RCC 7860 (cell line): ENCODE measurements at regions not wholly inside any gene's neighbourhood (a gene's known extent, or its start where the extent isn't known, plus 50 kb on each side); places are given as distances from the start of the nearest gene placed in this dataset.
A peak's percentile ranks its signal among the peaks of the same experiment; 100 is the strongest.

Source experiments
- DNase-seq: peaks from one replicate; pipeline ENCODE4 v3.0.0-alpha.2; 2015; ENCODE audit warnings: low spot score
- FAIRE-seq: peaks from 2 replicates; lab custom pipeline; 2012; peaks lifted over from hg19 to GRCh38; lab: Jason Lieb, UNC

DNA sequence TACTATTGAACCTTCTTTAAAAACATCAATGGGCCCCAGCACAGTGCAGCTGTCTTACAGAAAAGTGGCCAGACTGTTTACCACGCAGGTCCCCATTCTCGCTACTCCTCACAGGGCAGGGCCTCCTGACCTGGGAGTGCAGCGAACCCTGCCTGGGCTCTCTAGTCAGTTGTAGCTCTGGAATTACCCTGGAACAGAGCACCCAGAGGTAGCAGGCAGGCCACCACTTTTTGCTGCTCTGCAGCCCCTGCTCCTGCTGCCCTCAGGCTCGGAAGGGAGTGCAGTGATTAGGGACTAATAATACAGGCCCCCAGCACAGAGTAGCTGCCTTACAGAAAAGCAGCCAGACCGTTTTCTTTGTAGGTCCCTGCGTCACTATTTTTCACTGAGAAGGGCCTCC, 1563.0 kb downstream of the SUCLG1 start:
- FAIRE-seq (no peak), DNase-seq (no peak)

DNA sequence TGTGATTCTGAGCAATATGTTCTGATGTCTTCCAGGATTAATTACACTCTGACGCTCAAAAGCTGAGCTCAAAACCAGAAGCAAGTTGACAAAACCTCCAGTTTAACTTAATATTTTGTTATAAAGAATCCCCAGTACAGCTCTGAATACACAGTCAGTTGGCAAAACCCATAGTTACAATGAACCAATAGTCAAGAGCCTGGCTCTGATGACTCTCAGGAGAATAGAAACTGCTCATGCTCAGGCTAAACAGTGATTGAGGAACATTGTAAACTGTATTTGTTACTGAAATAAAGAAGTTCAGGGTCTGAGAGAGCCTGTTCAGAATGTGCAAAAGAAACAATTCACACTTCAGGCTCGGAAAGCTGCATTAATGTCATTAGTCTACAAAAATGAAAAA, 1565.9 kb downstream of the SUCLG1 start:
- no peak for DNase-seq
- no peak for FAIRE-seq

DNA sequence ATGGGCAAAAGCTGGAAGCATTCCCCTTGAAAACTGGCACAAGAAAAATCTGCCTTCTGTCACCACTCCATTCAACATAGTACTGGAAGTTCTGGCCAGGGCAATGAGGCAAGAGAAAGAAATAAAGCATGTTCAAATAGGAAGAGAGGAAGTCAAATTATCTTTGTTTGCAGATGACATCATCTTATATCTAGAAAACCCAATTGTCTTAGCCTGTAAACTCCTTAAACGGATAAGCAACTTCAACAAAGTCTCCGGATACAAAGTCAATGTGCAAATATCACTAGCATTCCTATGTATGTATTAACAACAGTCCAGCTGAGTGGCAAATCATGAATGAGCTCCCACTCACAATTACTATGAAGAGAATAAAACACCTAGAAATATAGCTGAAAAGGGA, 1579.3 kb downstream of the SUCLG1 start:
- DNase-seq (no peak), FAIRE-seq (no peak)

DNA sequence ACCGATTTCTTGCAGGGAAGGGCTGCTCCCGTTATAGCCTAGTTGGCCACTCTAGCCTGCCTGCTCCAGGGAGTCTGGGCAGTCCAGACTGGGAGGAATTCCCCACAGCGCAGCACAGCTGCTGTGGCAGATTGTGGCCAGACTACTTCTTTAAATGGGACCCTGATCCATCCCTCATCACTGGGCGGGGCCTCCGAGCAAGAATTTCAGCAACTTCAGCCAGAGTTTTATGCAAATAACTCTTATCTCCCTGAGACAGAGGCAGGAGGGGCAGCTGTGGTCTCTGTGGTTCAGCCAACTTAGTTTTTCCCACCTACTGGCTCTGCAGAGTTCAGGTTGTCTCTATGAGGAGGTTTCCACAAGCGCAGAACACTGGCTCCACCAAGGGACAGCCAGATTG, 1583.2 kb downstream of the SUCLG1 start:
- FAIRE-seq: no peak
- no peak for DNase-seq

DNA sequence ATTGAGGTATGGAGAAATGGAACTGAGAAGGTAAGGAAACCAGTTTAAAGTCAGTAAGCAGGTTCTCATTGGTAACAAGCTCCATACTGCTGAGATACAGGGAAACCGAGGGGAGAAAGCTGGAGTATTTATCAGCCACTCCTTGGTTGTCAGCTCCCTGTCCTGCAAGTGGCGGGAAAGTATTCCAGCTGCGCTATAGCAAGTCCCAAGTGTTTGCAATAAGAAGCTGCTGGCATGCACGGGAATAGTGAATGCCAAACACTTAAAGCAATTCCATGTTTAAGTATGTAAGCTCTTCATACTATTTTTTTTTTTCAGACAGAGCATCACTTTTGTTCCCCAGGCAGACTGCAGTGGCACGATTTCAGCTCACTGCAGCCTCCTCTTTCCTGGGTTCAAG, 1601.1 kb downstream of the SUCLG1 start:
- no peak for DNase-seq
- no peak for FAIRE-seq

DNA sequence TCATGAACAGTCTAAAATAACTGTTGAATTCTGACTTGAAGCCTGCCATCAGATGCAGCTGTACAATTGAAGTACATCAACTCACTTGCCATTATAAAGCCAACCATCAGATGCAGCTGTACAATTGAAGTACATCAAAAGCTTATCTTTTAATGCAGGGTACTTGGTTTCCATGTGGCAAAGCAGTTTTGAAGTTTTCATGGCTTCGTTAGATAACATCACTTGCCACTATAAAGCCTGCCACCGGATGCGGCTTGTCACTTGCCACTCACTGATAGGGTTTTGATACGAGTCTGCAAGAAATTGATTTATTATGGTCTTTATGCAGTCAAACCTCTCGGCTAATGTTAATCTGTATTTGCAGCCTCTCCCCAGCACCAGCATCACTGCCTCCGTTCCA, 1605.8 kb downstream of the SUCLG1 start:
- FAIRE-seq: no peak
- no peak for DNase-seq

DNA sequence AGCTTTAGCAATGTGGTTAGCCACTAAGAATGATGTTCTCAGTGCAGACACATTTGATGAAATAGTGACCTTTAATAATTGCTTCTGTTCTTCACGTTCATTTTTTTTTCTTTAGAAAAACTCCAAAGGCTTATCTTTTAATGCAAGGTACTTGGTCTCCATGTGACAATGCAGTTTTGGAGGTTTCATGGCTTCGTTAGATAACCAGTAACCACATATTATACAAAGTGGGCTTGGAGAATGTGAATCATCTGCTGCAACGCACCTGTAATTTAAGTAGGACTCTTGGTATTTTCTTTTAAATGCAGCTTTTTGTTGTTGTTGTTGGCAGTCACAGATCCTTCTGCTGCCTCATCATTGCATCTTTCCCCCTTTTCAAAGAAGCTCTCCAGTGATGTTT, 1606.3 kb downstream of the SUCLG1 start:
- DNase-seq: no peak
- no peak for FAIRE-seq

DNA sequence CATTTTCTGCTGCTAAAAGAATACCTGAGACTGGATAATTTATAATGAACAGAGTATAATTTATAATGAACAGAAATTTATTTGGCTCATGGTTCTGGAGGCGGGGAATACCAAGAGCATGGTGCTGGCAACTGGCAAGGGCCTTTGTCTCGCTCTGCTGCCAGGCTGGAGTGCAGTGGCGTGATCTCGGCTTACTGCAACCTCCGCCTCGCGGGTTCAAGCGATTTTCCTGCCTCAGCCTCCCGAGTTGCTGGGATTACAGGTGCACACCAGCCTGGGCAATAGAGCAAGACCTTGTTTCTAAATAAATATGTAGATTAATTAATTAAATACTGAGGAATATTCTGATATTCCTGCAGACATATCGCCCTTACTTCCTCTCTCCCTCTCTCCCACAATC, 1610.8 kb downstream of the SUCLG1 start:
- FAIRE-seq: no peak
- no peak for DNase-seq

DNA sequence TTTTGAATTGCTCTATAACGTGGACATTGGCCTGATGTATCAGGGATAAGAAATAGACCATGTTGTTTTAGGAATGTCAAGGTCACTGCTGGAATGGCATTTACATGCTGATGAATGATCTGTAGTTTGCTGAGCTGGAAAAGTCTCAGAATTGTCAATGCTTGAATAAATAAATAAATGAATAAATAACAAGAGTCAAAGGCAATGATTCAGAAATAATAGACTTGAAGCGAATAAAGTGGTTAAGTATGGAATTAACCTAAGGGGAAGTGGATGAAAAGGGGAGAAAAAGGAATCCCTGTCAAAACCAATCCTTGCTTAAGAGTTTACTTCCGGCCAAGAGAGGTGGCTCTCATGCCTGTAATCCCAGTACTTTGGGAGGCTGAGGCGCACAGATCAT, 1620.0 kb downstream of the SUCLG1 start:
- DNase-seq (no peak), FAIRE-seq (no peak)

DNA sequence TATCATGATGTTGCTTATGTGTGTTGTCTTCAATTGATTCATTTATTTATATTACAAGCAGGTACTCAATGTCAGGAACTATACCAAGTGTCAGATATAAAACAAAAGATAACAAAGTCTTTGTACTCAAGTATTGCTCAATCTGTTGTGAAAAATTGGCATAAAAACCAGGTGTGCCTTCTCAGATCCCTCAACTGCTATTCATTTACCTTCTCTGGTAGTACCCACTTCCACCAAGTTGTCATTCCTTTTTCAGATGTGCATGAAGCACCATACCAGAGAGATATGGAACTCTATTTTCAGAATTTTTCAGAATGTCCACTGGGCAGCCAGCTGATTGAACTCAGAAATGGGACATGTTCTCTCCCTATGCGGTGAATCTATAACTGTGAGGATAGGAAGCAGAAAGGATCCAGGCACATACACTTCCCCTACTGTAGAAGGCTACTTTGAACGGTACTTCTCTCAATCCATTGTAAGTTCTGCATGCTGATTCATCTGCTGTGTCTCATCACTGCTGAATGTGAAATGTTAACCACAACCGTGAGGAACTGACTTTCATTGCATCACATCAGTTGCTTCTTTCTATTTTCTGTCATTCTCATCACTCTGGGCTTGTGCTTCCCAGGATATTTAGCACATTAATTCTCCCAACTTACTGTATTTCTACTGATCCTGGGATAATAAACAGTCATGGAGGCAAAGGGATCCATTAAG, 1621.3 kb downstream of the SUCLG1 start:
- DNase-seq (peak; percentile 83), FAIRE-seq (peak; percentile 95)

DNA sequence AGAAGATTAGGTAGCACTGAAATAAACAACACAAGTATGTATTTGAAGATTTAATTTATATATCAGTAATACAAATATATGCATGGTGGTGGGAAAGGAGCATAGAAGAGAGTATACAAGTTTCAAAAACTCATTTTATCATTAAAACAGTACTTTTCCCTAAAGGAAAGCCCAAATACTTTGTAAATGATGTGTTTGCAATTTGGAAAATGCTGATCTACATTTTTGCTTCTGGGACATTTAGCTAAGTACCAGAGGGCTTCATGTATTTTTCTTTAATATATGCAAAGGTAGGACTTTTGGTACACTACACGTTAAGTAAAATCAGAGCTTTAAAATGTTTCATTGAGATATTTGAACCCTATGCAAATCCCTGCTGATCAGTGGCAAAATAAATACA, 1624.2 kb downstream of the SUCLG1 start:
- no peak for FAIRE-seq

DNA sequence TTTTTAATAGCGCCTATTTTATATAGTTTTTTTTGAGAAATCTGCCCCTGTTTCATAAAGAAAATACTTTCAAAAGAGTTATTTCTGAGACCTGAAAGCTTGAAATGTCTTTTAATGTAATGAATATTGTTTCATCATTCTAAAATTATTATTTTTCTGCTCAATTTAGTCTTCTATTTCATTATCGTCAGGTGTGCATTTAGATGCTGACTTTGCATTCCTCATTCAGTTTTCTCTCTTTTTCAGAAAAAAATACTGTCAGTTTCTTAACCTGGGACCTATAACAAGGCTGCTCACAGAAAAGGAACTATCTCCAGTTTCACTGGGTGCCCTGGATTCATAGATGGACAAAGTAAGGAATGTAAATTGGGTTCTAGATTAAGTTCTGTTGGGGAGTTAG, 1631.7 kb downstream of the SUCLG1 start:
- FAIRE-seq (no peak), DNase-seq (no peak)

More for the DNA sequence above, 1624.2 kb downstream of the SUCLG1 start:
- DNase-seq: no peak

DNA sequence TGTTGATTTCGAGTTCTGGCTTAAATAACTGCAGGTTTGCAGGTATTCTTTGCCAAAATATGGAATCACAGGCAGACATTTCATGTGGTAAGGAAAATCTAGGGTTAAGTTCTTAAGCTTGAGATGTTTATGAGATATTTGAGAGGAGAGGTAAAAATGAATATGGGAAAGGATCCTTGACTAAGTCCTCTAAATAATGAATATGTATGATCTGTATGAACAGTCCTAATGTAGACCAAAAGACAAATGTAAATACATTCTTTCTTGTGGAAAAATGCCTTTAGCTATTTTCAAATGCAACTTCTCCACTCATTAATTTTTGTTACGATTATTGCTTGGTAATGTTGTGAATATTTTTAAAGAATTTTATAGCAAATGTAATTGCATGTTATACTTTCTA, 1632.6 kb downstream of the SUCLG1 start:
- FAIRE-seq (no peak), DNase-seq (no peak)

DNA sequence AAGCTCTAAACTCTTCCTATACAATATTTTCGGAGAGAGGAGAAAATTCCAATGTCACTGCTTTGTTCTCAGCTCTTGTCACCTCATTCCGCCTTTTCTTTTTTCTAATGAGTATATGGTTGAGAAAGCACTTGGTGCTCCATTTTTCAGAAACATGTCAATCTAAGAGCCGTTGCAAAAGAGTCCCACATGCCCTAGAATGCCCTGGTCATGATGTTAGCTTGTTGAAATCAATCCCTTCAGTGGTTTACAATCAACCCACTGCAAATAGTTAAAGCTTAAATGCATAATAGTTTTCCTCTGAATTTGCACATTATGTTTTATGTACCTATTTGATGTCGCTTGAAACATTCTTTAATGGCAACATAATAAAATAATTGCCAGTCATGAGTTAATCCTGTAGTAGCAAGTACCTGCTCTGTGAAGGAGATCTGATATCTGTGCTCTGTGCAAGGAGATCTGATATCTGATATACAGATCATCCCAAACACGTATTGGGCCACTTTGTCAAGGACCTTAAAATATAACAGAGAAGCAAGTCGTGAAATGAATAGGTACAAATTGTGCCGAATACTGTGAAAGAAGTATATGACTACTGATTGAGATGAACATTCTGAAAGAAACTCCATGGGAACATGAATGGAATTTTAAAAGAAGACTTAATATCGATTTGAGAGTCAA, 1633.5 kb downstream of the SUCLG1 start:
- FAIRE-seq (no peak), DNase-seq (no peak)

DNA sequence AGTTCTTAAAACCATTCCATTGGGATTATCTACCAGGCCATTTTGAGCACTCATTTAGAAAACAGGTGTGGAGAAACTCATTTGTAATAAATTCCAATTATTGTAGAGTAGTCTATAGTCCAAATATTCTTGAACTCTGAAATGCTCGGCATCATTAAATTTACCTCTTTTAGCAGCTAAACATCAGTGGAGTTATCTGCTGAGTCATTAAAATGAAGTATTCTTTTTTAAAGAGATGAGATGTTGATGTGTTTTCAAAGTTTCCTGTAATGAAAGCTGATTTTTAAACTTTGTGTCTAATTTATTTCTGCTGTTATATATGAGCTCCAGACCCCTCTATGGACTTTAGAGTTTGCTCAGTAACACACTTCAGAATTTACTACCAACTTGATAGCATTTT, 1635.2 kb downstream of the SUCLG1 start:
- FAIRE-seq (no peak), DNase-seq (no peak)

DNA sequence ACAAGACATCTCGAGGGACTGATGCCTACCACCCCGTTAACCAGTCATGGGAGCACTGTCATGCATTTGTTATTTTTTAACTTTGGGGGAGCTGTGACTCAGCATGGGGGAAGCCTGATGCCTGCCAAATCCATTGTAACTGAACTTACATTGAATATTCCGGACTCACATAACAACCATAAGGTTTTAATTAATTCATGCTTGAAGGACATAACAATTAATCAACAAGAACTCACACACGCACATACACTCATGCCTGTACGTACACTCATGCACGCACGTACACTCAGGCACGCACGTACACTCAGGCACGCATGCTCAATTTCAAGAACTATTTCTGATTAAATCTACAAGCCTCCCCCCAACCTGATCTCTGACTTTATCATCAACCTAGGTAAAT, 1639.1 kb downstream of the SUCLG1 start:
- no peak for DNase-seq
- no peak for FAIRE-seq

DNA sequence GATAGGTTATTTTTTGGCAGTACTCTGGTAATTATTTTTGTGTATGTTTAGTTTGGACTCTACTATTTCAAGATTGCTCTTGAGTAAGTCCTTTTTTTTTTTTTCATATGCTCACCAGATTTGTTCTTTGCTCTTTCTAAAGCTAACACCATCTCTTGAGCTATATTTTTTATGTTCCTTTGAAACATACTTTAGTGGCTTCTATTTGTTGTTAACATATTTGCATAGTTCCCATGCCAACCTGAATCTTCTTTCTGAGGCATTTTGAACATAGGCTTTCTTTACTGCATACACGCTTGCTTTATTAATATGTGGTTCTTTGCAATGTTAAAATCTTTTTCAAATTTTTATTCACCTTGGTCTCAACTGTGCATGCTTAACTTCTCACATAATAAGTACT, 1644.9 kb downstream of the SUCLG1 start:
- DNase-seq: no peak
- FAIRE-seq: no peak

DNA sequence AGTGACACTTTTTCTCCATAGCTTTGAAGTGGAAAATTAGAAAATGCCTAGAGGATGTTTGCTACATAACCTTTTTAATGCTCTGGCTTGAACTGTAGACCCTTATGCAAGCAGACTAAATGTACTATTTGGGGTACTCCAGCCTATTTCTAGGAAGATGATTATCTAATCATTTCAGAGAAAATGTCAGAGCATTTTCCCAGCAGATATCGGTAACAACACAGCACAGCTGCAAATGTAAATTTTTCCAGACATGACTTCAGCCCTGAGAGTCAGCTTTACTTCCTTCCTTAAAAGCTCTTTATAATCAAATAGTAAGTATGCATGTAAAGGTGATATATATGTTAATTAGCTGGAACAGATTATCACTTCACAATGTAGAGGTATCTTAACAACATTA, 1647.1 kb downstream of the SUCLG1 start:
- no peak for FAIRE-seq

DNA sequence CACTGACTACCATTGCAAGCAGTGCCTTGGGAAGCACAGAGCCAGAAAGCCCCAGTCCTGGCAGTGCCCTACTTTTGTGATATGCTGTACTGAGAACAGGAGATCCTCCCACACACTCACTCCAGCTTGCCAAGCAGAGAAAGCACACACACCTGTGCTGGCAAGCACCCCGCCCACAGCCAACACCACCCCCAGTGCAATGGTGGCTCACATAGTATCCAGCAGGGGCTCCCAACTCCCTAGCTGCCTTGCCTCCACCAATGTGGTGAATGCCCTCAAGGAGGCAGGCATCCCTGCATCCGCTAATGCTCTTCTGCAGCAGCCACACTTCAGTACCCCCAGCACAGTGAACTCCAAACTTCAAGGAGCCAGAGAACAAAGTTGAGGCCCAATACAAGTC, 1655.8 kb downstream of the SUCLG1 start:
- FAIRE-seq (no peak), DNase-seq (no peak)

More for the DNA sequence above, 1647.1 kb downstream of the SUCLG1 start:
- DNase-seq: no peak

DNA sequence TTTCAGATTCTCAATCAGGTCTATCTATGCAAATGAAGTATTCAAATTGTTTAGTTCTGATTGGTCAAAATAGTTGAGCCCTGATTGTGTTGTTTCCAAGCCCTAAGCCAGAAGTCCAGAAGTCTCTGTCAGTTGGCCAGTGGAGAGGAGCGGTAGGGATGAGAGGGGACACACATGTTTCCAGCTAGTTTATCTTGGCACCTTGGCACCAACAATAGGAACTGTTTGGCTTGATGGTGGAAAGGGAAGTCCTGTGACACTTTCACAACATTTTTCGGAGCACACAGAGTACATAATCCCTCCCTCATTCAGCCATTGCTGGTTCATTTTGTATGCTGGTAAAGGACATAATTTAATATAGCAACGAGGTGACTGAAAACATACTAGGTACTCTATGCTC, 1661.6 kb downstream of the SUCLG1 start:
- DNase-seq (no peak), FAIRE-seq (no peak)

DNA sequence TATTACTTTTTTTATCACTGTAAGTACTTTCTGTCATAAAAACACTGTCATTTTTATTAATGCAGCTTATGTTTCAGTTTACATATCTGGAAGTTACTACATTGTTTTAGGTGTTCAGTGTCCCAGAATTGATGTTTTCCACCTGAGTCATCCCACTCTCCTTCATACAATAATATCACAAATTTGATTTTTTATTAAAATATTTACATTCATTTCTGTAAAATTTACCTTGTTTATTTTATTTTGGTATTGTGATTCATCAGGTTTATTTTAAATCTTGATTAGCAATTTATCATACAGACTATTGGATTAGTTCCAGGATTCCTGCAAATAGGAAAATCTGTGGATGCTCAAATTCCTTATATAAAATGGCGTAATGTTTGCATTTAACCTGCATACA, 1662.9 kb downstream of the SUCLG1 start:
- DNase-seq: no peak
- no peak for FAIRE-seq

DNA sequence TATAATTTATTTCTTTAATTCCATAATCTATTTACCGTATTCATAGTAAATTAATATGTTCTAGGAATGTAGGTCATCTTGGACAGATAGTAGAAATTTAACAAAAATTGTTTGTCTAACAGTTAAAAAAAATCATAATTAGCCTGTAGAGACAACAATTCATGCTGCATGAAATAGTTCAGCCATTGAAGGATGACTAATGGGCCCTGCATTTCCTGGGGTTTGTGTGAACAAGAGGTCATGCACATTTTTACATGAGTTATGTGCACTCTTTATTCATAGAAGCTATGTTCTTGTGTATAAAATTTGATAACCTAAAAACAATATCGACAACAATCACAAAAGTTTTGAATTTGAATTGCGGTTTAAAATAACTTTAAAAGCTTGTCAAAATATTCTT, 1663.6 kb downstream of the SUCLG1 start:
- DNase-seq: peak; percentile 46
- peak; percentile 94 for FAIRE-seq
